ENCODE measurements at regions not wholly inside any gene's neighbourhood (a gene's known extent, or its start where the extent isn't known, plus 50 kb on each side); places are given as distances from the start of the nearest gene placed in this dataset.

DNA sequence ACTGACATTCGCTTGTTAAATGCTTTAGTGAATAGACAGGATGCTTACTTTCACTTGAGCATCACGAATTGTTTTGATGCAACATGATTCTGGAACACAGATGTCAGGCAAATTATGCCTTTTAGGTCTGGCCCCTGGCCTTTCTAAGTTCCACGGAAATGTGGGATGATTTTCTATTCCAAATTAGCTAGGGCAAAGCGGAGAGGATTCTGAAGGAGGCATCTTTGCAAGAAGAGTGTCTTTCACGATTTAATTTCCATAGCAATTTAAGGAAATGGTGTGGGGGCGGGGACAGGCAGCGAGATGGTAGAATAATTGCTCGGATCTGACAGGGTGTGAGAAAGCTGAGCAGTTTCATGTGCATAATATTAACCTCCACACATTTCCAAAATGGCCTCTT is 238.5 kb upstream of the KCNMB2 start:
- no peaks in the 10 kb centered on the region for H4K20me1 ChIP-seq (ENCODE audit: control insufficient read depth, insufficient read depth, low read length, poor library complexity, severe bottlenecking)
- Mint-ChIP-seq H3K27ac (no peak overlapping the region), H3K9me3 (ENCODE audit: insufficient read depth) (no peaks in the 10 kb centered on the region), H3K4me1 (no peaks in the 10 kb centered on the region), H3K4me3 (no peak overlapping the region), H3K27me3 (no peaks in the 10 kb centered on the region)
- 92% methylated on average over 3 of the region's 8 CpGs for WGBS (ENCODE audit: insufficient coverage)
- H2AFZ ChIP-seq (ENCODE audit: insufficient read depth, low read depth, low read length, poor library complexity, severe bottlenecking) = no peak overlapping the region
- intact Hi-C loops (cut with micrococcal nuclease) = no loop called here
- DNase-seq (no peak), ATAC-seq (ENCODE audit: low read depth) (no peak)
- H3K4me3 ChIP-seq (ENCODE audit: control extremely low read depth in 1 of 5, extremely low read depth in 1 of 5, insufficient read depth in 1 of 5, low read depth in 2 of 5, low read length in 4 of 5) = no peak overlapping the region
- no peaks in the 10 kb centered on the region for H3K36me3 ChIP-seq (replicated peaks in 1 of 2; ENCODE audit: control extremely low read depth in 1 of 2, control insufficient read depth in 1 of 2, extremely low read depth in 1 of 2, insufficient read depth in 2 of 2, low read length in 1 of 2)
- no peaks in the 10 kb centered on the region for H3K79me2 ChIP-seq (ENCODE audit: control insufficient read depth, insufficient read depth, low read length)
- no peak overlapping the region for H3K9ac ChIP-seq (ENCODE audit: low read length)
- TF ChIP-seq EZH2 (IDR thresholded peaks at IDR 0.05; ENCODE audit: borderline replicate concordance, insufficient read depth, low read depth, low read length, poor library complexity, severe bottlenecking) = no peak
- TF ChIP-seq, protein P1, sequence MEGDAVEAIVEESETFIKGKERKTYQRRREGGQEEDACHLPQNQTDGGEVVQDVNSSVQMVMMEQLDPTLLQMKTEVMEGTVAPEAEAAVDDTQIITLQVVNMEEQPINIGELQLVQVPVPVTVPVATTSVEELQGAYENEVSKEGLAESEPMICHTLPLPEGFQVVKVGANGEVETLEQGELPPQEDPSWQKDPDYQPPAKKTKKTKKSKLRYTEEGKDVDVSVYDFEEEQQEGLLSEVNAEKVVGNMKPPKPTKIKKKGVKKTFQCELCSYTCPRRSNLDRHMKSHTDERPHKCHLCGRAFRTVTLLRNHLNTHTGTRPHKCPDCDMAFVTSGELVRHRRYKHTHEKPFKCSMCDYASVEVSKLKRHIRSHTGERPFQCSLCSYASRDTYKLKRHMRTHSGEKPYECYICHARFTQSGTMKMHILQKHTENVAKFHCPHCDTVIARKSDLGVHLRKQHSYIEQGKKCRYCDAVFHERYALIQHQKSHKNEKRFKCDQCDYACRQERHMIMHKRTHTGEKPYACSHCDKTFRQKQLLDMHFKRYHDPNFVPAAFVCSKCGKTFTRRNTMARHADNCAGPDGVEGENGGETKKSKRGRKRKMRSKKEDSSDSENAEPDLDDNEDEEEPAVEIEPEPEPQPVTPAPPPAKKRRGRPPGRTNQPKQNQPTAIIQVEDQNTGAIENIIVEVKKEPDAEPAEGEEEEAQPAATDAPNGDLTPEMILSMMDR (IDR thresholded peaks at IDR 0.05) = no peak
- CTCF ChIA-PET = no interaction called here
- no peak overlapping the region for H3K27ac ChIP-seq (ENCODE audit: low read length in 2 of 2)
- H3K4me2 ChIP-seq (replicated peaks; ENCODE audit: low read depth, low read length, poor library complexity, severe bottlenecking) = no peak overlapping the region
- POLR2A ChIA-PET = no interaction called here
- H3K27me3 ChIP-seq (replicated peaks in 1 of 4; ENCODE audit: control extremely low read depth in 1 of 4, control insufficient read depth in 3 of 4, insufficient read depth in 4 of 4, low read length in 3 of 4) = no peaks in the 10 kb centered on the region
- H3K9me3 ChIP-seq (ENCODE audit: control extremely low read depth in 1 of 3, control insufficient read depth in 2 of 3, insufficient read depth in 1 of 3, low read length in 2 of 3) = no peaks in the 10 kb centered on the region
- no peaks in the 10 kb centered on the region for H3K4me1 ChIP-seq (ENCODE audit: control insufficient read depth in 2 of 2, insufficient read depth in 2 of 2, low read length in 2 of 2)

DNA sequence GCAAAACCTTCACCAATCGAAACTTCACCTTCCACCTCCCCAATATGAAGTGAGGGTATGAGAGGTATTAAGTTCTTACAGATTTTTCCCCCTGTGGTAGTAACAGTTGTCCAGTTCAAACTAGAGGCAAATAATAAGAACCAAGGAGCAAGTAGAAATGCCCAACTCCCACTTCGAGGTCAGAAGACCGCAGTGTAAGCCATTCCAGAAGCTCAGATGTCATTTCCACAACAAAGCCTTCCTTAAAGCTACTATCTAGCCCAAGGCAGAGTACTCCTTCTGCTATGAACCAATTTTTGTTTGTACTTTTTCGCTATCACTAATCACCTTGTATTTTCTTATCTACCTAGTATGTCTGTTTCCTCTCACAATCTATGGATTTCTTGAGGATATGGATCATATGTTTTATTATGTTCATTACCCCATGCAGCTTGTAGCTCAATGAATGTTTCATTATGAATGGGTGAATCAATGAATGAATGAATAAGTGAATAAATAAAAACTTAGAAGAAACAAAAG is 235.7 kb upstream of the KCNMB2 start:
- DNase-seq = no peak
- H3K4me1 ChIP-seq (ENCODE audit: control insufficient read depth in 2 of 2, insufficient read depth in 2 of 2, low read length in 2 of 2) = no peaks in the 10 kb centered on the region
- no peak overlapping the region for H3K27ac ChIP-seq (ENCODE audit: low read length in 2 of 2)
- no peaks in the 10 kb centered on the region for H3K27me3 ChIP-seq (replicated peaks in 1 of 4; ENCODE audit: control extremely low read depth in 1 of 4, control insufficient read depth in 3 of 4, insufficient read depth in 4 of 4, low read length in 3 of 4)
- intact Hi-C loops (cut with micrococcal nuclease) = no loop called here
- no peaks in the 10 kb centered on the region for H3K79me2 ChIP-seq (ENCODE audit: control insufficient read depth, insufficient read depth, low read length)
- Mint-ChIP-seq H3K27ac (no peak overlapping the region), H3K4me3 (no peak overlapping the region), H3K27me3 (no peaks in the 10 kb centered on the region), H3K4me1 (no peaks in the 10 kb centered on the region), H3K9me3 (ENCODE audit: insufficient read depth) (no peaks in the 10 kb centered on the region)
- WGBS (ENCODE audit: insufficient coverage) = 94% methylated on average over 2 of the region's 4 CpGs
- no peaks in the 10 kb centered on the region for H3K36me3 ChIP-seq (replicated peaks in 1 of 2; ENCODE audit: control extremely low read depth in 1 of 2, control insufficient read depth in 1 of 2, extremely low read depth in 1 of 2, insufficient read depth in 2 of 2, low read length in 1 of 2)
- no peak overlapping the region for H3K4me2 ChIP-seq (replicated peaks; ENCODE audit: low read depth, low read length, poor library complexity, severe bottlenecking)
- POLR2A ChIA-PET = no interaction called here
- no peaks in the 10 kb centered on the region for H4K20me1 ChIP-seq (ENCODE audit: control insufficient read depth, insufficient read depth, low read length, poor library complexity, severe bottlenecking)
- ATAC-seq (ENCODE audit: low read depth) = no peak
- no peaks in the 10 kb centered on the region for H3K9me3 ChIP-seq (ENCODE audit: control extremely low read depth in 1 of 3, control insufficient read depth in 2 of 3, insufficient read depth in 1 of 3, low read length in 2 of 3)
- H3K4me3 ChIP-seq (ENCODE audit: control extremely low read depth in 1 of 5, extremely low read depth in 1 of 5, insufficient read depth in 1 of 5, low read depth in 2 of 5, low read length in 4 of 5) = no peak overlapping the region
- H3K9ac ChIP-seq (ENCODE audit: low read length) = no peak overlapping the region
- CTCF ChIA-PET = no interaction called here
- TF ChIP-seq EZH2 (IDR thresholded peaks at IDR 0.05; ENCODE audit: borderline replicate concordance, insufficient read depth, low read depth, low read length, poor library complexity, severe bottlenecking) = no peak
- TF ChIP-seq, protein P1 (IDR thresholded peaks at IDR 0.05) = no peak
- H2AFZ ChIP-seq (ENCODE audit: insufficient read depth, low read depth, low read length, poor library complexity, severe bottlenecking) = no peak overlapping the region
